ENCODE measurements at regions not wholly inside any gene's neighbourhood (a gene's known extent, or its start where the extent isn't known, plus 50 kb on each side); places are given as distances from the start of the nearest gene placed in this dataset.
"Not testable (repeated sequence)": the region's sequence is repeated elsewhere in the genome, so short reads cannot be mapped to it uniquely, and the experiment has no call there.

DNA sequence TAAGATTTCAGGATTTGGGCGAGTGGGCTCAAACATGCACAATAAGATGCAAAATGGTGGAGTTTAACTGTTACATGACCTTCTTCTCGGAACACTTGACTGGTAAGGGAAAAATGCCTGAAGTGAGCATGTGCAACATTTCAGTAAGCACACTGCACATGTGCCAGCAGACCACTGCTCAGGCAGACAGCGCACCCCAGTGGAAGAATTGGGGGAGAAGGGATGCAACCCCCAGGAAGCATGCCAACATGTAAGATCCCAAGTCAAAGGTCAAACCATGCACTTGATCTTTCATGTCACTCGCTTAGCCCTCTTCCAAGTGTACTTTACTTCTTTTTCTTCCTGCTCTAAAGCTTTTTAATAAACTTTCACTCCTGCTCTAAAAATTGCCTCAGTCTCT is 256.3 kb downstream of the CENPC start:
- Histone ChIP-seq H3K36me3 (no peaks in the 10 kb centered on the region), H3K27me3 (no peaks in the 10 kb centered on the region), H3K9me3 (no peaks in the 10 kb centered on the region), H3K4me3 (ENCODE audit: low read depth, low read length) (no peak overlapping the region), H3K4me1 (no peaks in the 10 kb centered on the region)
- peak; percentile 34 for DNase-seq
- TF ChIP-seq CTCF (IDR thresholded peaks at IDR 0.05; ENCODE audit: low read depth, low read length), result peak; percentile 50

DNA sequence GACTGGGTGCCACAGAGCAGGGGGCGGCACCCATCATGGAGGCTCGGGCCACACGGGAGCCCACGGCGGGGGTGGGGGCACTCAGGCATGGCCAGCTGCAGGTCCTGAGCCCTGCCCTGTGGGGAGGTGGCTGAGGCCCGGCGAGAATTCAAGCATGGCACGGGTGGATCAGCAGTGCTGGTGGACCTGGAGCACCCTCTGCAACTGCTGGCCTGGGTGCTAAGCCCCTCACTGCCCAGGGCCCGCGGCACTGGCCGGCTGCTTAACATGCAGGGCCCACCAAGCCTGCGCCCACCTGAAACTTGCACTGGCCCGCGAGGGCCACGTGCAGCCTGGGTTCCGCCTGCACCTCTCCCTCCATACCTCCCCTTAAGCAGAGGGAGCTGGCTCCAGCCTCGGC is 258.6 kb downstream of the CENPC start:
- no peak for TF ChIP-seq CTCF (IDR thresholded peaks at IDR 0.05; ENCODE audit: low read depth, low read length)
- Histone ChIP-seq H3K36me3 (no peaks in the 10 kb centered on the region), H3K9me3 (no peaks in the 10 kb centered on the region), H3K27me3 (no peaks in the 10 kb centered on the region), H3K4me3 (ENCODE audit: low read depth, low read length) (no peak overlapping the region), H3K4me1 (no peaks in the 10 kb centered on the region)
- no peak for DNase-seq

DNA sequence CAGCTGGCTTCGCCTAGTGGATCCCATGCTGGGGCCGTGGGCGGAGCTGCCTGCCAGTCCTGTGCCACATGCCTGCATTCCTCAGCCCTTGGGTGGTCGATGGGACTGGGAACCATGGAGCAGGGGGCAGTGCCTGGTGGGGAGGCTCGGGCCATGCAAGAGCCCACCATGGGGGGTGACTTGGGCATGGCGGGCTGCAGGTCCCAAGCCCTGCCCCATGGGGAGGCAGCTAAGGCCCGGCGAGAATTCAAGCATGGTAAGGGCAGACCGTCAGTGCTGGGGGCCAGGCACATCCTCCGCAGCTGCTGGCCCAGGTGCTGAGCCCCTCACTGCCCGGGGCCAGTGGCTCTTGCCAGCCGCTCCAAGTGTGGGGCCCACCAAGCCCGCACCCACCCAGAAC is 262.6 kb downstream of the CENPC start:
- Histone ChIP-seq H3K4me3 (ENCODE audit: low read depth, low read length) (no peak overlapping the region), H3K36me3 (no peaks in the 10 kb centered on the region), H3K27me3 (no peaks in the 10 kb centered on the region), H3K9me3 (no peaks in the 10 kb centered on the region), H3K4me1 (no peaks in the 10 kb centered on the region)
- no peak for TF ChIP-seq CTCF (IDR thresholded peaks at IDR 0.05; ENCODE audit: low read depth, low read length)
- no peak for DNase-seq

GRCh38 chr4:67275179-67275750 is 270.0 kb downstream of the CENPC start:
- Histone ChIP-seq H3K9me3 (no peaks in the 10 kb centered on the region; the same call in 1 of the 2 replicates), H3K4me3 (ENCODE audit: low read depth, low read length) (no peak overlapping the region), H3K36me3 (no peaks in the 10 kb centered on the region), H3K4me1 (no peaks in the 10 kb centered on the region), H3K27me3 (no peaks in the 10 kb centered on the region)
- no peak for DNase-seq
- no peak for TF ChIP-seq CTCF (IDR thresholded peaks at IDR 0.05; ENCODE audit: low read depth, low read length)

- H3K36me3 ChIP-seq; H3K4me1 ChIP-seq; H3K4me3 ChIP-seq (ENCODE audit: low read depth, low read length); DNase-seq; H3K9me3 ChIP-seq; H3K27me3 ChIP-seq: not testable (repeated sequence)
These were observed 270.6 kb downstream of the CENPC start for GRCh38 chr4:67274671-67275070.

- Histone ChIP-seq H3K4me1 (no peaks in the 10 kb centered on the region), H3K4me3 (ENCODE audit: low read depth, low read length) (no peak overlapping the region), H3K9me3 (no peaks in the 10 kb centered on the region; the same call in 1 of the 2 replicates), H3K36me3 (no peaks in the 10 kb centered on the region), H3K27me3 (no peaks in the 10 kb centered on the region)
- no peak for TF ChIP-seq CTCF (IDR thresholded peaks at IDR 0.05; ENCODE audit: low read depth, low read length)
- DNase-seq, result no peak
These were observed 271.6 kb downstream of the CENPC start for GRCh38 chr4:67273666-67274065.

DNA sequence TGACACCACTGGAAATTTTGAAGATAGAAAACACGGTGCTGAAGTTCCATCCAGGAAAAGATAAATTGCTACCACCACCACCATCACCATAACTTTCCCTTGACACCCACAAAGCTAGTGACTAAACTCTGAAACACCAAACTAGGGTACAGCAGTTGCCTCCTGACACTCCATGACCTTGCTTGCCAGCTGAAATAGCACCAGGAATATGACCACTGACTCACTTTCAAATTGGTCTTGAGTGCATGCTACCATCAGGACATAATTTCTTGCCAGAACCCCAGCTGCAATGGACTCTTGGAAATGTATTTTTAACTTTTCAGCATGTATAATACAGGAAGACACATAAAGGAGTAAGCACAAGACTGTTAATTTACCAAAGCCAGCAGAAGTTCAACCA is 283.3 kb downstream of the CENPC start:
- Histone ChIP-seq H3K36me3 (no peaks in the 10 kb centered on the region), H3K4me3 (ENCODE audit: low read depth, low read length) (no peak overlapping the region), H3K4me1 (no peaks in the 10 kb centered on the region), H3K9me3 (no peaks in the 10 kb centered on the region), H3K27me3 (no peaks in the 10 kb centered on the region)
- no peak for TF ChIP-seq CTCF (IDR thresholded peaks at IDR 0.05; ENCODE audit: low read depth, low read length)
- DNase-seq, result no peak

Measured in BE2C (cell line).